SK-N-SH (cell line): ENCODE measurements at regions not wholly inside any gene's neighbourhood (a gene's known extent, or its start where the extent isn't known, plus 50 kb on each side); places are given as distances from the start of the nearest gene placed in this dataset.

ENCODE experiments used
- CTCF ChIA-PET: fragments of 300-600, 350-600 bp; formaldehyde crosslinking; extraction: SDS; loops from one replicate; lab custom pipeline; 2021; lab: Yijun Ruan, JAX
- POLR2A ChIA-PET: fragments of 350-600 bp; sonication (Branson Sonifier 250); formaldehyde crosslinking; extraction: SDS; loops from one replicate; lab custom pipeline; 2020; ENCODE audit warnings: antibody characterized with exemption, inconsistent platforms; lab: Yijun Ruan, JAX
- DNase-seq: peaks from one replicate; pipeline ENCODE4 v3.0.0; 2012
- H2AFZ ChIP-seq: fragments of 200-600 bp; sonication (generic); 2 replicates; pipeline ENCODE4 v1.8.1; 2016; ENCODE audit warnings: antibody characterized with exemption, mild to moderate bottlenecking, low read depth
- H3F3A ChIP-seq: fragments of 200-600 bp; sonication (generic); replicated peaks from 2 replicates; pipeline ENCODE3; 2016; ENCODE audit warnings: antibody characterized with exemption, mild to moderate bottlenecking; ENCODE audit not compliant: insufficient read depth
- H3K27ac ChIP-seq, 2 experiments: fragments of 200-500 bp in 1 of 2; fragments of 200-600 bp in 1 of 2; sonication (Bioruptor generic) in 1 of 2; sonication (generic), shearing (Covaris generic) in 1 of 2; 2 replicates each; pipeline versions ENCODE4 v1.5.1 to v1.6.1; 2014 to 2016; ENCODE audit warnings: low read depth in 2 of 2, inconsistent platforms in 1 of 2, low read length in 1 of 2, mild to moderate bottlenecking in 1 of 2, mixed read lengths in 1 of 2
- H3K27me3 ChIP-seq: fragments of 200-600 bp; sonication (generic), shearing (Covaris generic); 2 replicates; pipeline ENCODE4 v1.6.1; 2016; ENCODE audit warnings: mixed run types; ENCODE audit not compliant: insufficient read depth
- H3K36me3 ChIP-seq, 2 experiments: fragments of 200-500 bp in 1 of 2; fragments of 200-600 bp in 1 of 2; sonication (Bioruptor generic) in 1 of 2; sonication (generic) in 1 of 2; replicated peaks in 1 of 2; 2 replicates each; pipeline versions ENCODE3 to v1.5.1; 2014 to 2016; ENCODE audit warnings: low read length in 1 of 2, mild to moderate bottlenecking in 1 of 2; ENCODE audit not compliant: insufficient read depth in 2 of 2, control insufficient read depth in 1 of 2
- H3K4me1 ChIP-seq, 2 experiments: fragments of 200-500 bp in 1 of 2; fragments of 200-600 bp in 1 of 2; sonication (Bioruptor generic) in 1 of 2; sonication (generic), shearing (Covaris generic) in 1 of 2; 2 replicates each; pipeline versions ENCODE4 v1.5.1 to v1.6.1; 2014 to 2016; ENCODE audit warnings: low read depth in 1 of 2, low read length in 1 of 2, mixed run types in 1 of 2; ENCODE audit not compliant: insufficient read depth in 2 of 2, control insufficient read depth in 1 of 2
- H3K4me2 ChIP-seq: fragments of 200-600 bp; sonication (generic), shearing (Covaris generic); 2 replicates; pipeline ENCODE4 v1.6.1; 2017; ENCODE audit warnings: mixed run types
- H3K4me3 ChIP-seq, 2 experiments: fragments of 200-500 bp in 1 of 2; fragments of 200-600 bp in 1 of 2; sonication (Bioruptor generic) in 1 of 2; sonication (generic), shearing (Covaris generic) in 1 of 2; 2 replicates each; pipeline versions ENCODE4 v1.5.1 to v1.8.1; 2014 to 2016; ENCODE audit warnings: low read depth in 2 of 2, inconsistent platforms in 1 of 2, low read length in 1 of 2, mild to moderate bottlenecking in 1 of 2, mixed read lengths in 1 of 2, moderate library complexity in 1 of 2
- H3K79me2 ChIP-seq: fragments of 200-600 bp; sonication (generic); 2 replicates; pipeline ENCODE4 v1.8.1; 2017; ENCODE audit warnings: mild to moderate bottlenecking; ENCODE audit not compliant: insufficient read depth
- H3K9ac ChIP-seq: fragments of 200-600 bp; sonication (generic); 2 replicates; pipeline ENCODE4 v1.6.1; 2017; ENCODE audit warnings: mixed run types
- H3K9me2 ChIP-seq: fragments of 200-600 bp; sonication (generic); 2 replicates; pipeline ENCODE4 v1.6.1; 2017; ENCODE audit warnings: mixed run types
- H3K9me3 ChIP-seq: fragments of 200-600 bp; sonication (generic); 2 replicates; pipeline ENCODE4 v1.6.1; 2017; ENCODE audit warnings: mixed run types, mild to moderate bottlenecking, moderate library complexity
- H4K20me1 ChIP-seq: fragments of 200-600 bp; sonication (generic); 2 replicates; pipeline ENCODE4 v1.6.1; 2017; ENCODE audit warnings: mild to moderate bottlenecking, mixed run types; ENCODE audit not compliant: insufficient read depth
- CHD2 ChIP-seq: fragments of 150-350 bp; IDR thresholded peaks from 2 replicates; pipeline ENCODE4 v1.6.1; 2018; ENCODE audit warnings: low read length; ENCODE audit not compliant: partially characterized antibody
- ELF1 ChIP-seq: IDR thresholded peaks from 2 replicates; pipeline ENCODE4 v1.4.0; 2012
- EP300 ChIP-seq, 2 experiments: IDR thresholded peaks; 2 replicates each; pipeline versions ENCODE4 v1.4.0 to v1.6.1; 2012; ENCODE audit warnings: borderline replicate concordance in 1 of 2, low read depth in 1 of 2, low read length in 1 of 2
- EZH2phosphoT487 ChIP-seq: fragments of 200-600 bp; sonication (generic); IDR thresholded peaks from 2 replicates; pipeline ENCODE4 v1.6.1; 2017; ENCODE audit warnings: low read depth, mixed run types, mild to moderate bottlenecking, antibody characterized with exemption, moderate library complexity, borderline replicate concordance
- FOSL2 ChIP-seq: IDR thresholded peaks from 2 replicates; pipeline ENCODE4 v1.4.0; 2012; ENCODE audit warnings: low read depth, mild to moderate bottlenecking, moderate library complexity, borderline replicate concordance
- FOXJ3 ChIP-seq: sonication (generic); formaldehyde crosslinking; IDR thresholded peaks from 2 replicates; pipeline ENCODE4 v1.5.1; 2020; ENCODE audit warnings: mild to moderate bottlenecking, missing genetic modification reagents
- GABPA ChIP-seq: IDR thresholded peaks from 2 replicates; pipeline ENCODE4 v1.4.0; 2012; ENCODE audit warnings: low read depth, mild to moderate bottlenecking
- JUND ChIP-seq: IDR thresholded peaks from 2 replicates; pipeline ENCODE4 v1.4.0; 2012
- MAX ChIP-seq: IDR thresholded peaks from 2 replicates; pipeline ENCODE4 v1.4.0; 2012; ENCODE audit warnings: low read depth
- NRF1 ChIP-seq: IDR thresholded peaks from 2 replicates; pipeline ENCODE4 v1.6.1; 2012; ENCODE audit warnings: low read depth, mild to moderate bottlenecking, low read length
- PBX3 ChIP-seq: IDR thresholded peaks from 2 replicates; pipeline ENCODE4; 2012
- POLR2AphosphoS5 ChIP-seq: IDR thresholded peaks from 2 replicates; pipeline ENCODE4 v1.6.1; 2012; ENCODE audit warnings: low read depth, low read length
- RAD21 ChIP-seq: IDR thresholded peaks from 2 replicates; pipeline ENCODE4 v1.6.1; 2012; ENCODE audit warnings: mild to moderate bottlenecking, low read length
- REST ChIP-seq: IDR thresholded peaks from 2 replicates; pipeline ENCODE4 v1.6.1; 2012; ENCODE audit warnings: mild to moderate bottlenecking, low read depth, low read length, moderate library complexity
- RXRA ChIP-seq: IDR thresholded peaks from 2 replicates; pipeline ENCODE4 v1.4.0; 2012; ENCODE audit warnings: low read depth, mild to moderate bottlenecking, borderline replicate concordance
- SIN3A ChIP-seq: IDR thresholded peaks from 2 replicates; pipeline ENCODE4 v1.6.1; 2012; ENCODE audit warnings: low read depth, mild to moderate bottlenecking, low read length, moderate library complexity, borderline replicate concordance
- TEAD4 ChIP-seq: IDR thresholded peaks from 2 replicates; pipeline ENCODE4 v1.4.0; 2012; ENCODE audit warnings: mild to moderate bottlenecking, borderline replicate concordance; ENCODE audit not compliant: insufficient read depth
- USF1 ChIP-seq: IDR thresholded peaks from 2 replicates; pipeline ENCODE4 v1.4.0; 2012; ENCODE audit warnings: low read depth, borderline replicate concordance
- USF2 ChIP-seq: fragments of 150-350 bp; IDR thresholded peaks from 2 replicates; pipeline ENCODE4 v1.6.1; 2017; ENCODE audit warnings: antibody characterized with exemption, low read length, low read depth, borderline replicate concordance
- YY1 ChIP-seq: IDR thresholded peaks from 2 replicates; pipeline ENCODE4 v1.4.0; 2012; ENCODE audit warnings: low read depth, mild to moderate bottlenecking
- WGBS: methylation state at CpG from one replicate; pipeline ENCODE4 v1.1.6; 2017; ENCODE audit warnings: low lambda C conversion rate; 5-methylcytosine and 5-hydroxymethylcytosine counted together

GRCh38 chr9:15370466-15371447 is 51.9 kb upstream of the SNAPC3 start:
- Histone ChIP-seq H3K27me3 (no peaks in the 10 kb centered on the region), H4K20me1 (no peaks in the 10 kb centered on the region), H3K9ac (no peak overlapping the region), H3K27ac (no peak overlapping the region), H3K36me3 (no peaks in the 10 kb centered on the region), H3K9me3 (no peaks in the 10 kb centered on the region), H3K4me1 (no peaks in the 10 kb centered on the region), H2AFZ (no peak overlapping the region), H3K9me2 (no peaks in the 10 kb centered on the region), H3K4me2 (no peak overlapping the region), H3K4me3 (no peak overlapping the region), H3K79me2 (no peaks in the 10 kb centered on the region)
- ChIA-PET CTCF (interaction anchor here (0.6 to 1.3 kb wide), 5 partner anchors 9 to 102 kb away, joined by 3 to 5 read pairs (median 3); no protein-coding TSS in a partner anchor), POLR2A (no interaction called here)
- WGBS, result 59% methylated on average over 15 of the region's 15 CpGs
- peak; percentile 77 for DNase-seq
- no peak for TF ChIP-seq FOXJ3 (CRISPR knock-in tag)
- TF ChIP-seq, all 33 proteins: peak for 0
- no peaks in the 10 kb centered on the region for H3F3A ChIP-seq

- Histone ChIP-seq H3K9ac (no peak overlapping the region), H3K36me3 (no peaks in the 10 kb centered on the region), H3K4me2 (no peak overlapping the region), H3K79me2 (no peaks in the 10 kb centered on the region), H3K27ac (no peak overlapping the region), H3K4me1 (no peaks in the 10 kb centered on the region), H3K4me3 (no peak overlapping the region), H3K9me2 (no peaks in the 10 kb centered on the region), H3K9me3 (no peaks in the 10 kb centered on the region), H4K20me1 (no peaks in the 10 kb centered on the region), H2AFZ (no peak overlapping the region), H3F3A (no peaks in the 10 kb centered on the region), H3K27me3 (no peaks in the 10 kb centered on the region)
- ChIA-PET CTCF (interaction anchor here (0.6 to 1.3 kb wide), 5 partner anchors 8 to 103 kb away, joined by 3 to 5 read pairs (median 3); no protein-coding TSS in a partner anchor), POLR2A (no interaction called here)
- DNase-seq, result no peak
- WGBS, result 66% methylated on average over 1 of the region's 1 CpG
- TF ChIP-seq USF2 (no peak), SIN3A (no peak), RXRA (no peak), MAX (no peak), FOXJ3 (CRISPR knock-in tag) (no peak), POLR2AphosphoS5 (no peak), NRF1 (no peak), RAD21 (no peak), ELF1 (no peak), PBX3 (no peak), EP300 (IDR thresholded peaks at IDR 0.05; ENCODE audit: borderline replicate concordance in 1 of 2, low read depth in 1 of 2, low read length in 1 of 2) (no peak), FOSL2 (no peak), REST (no peak), USF1 (no peak), CHD2 (no peak), EZH2phosphoT487 (no peak), JUND (no peak), GABPA (no peak), TEAD4 (no peak), YY1 (no peak)
Measured at GRCh38 chr9:15369871-15370270, 52.8 kb upstream of the SNAPC3 start.
